MM.1S (cell line): ENCODE measurements at regions not wholly inside any gene's neighbourhood (a gene's known extent, or its start where the extent isn't known, plus 50 kb on each side); places are given as distances from the start of the nearest gene placed in this dataset.

Source experiments
- DNase-seq: peaks from one replicate; pipeline ENCODE4 v3.0.0-alpha.2; 2015
- H2AFZ ChIP-seq: fragments of 300-600 bp; sonication (generic); 2 replicates; pipeline ENCODE4 v1.6.0; 2016; ENCODE audit warnings: antibody characterized with exemption, low read length
- H3F3A ChIP-seq: fragments of 300-600 bp; sonication (generic); 2 replicates; pipeline ENCODE4 v1.6.1; 2016; ENCODE audit warnings: mild to moderate bottlenecking, antibody characterized with exemption, low read length, moderate library complexity, mixed read lengths; ENCODE audit not compliant: insufficient read depth
- H3K27ac ChIP-seq: fragments of 300-600 bp; sonication (generic); 2 replicates; pipeline ENCODE4 v1.5.1; 2016; ENCODE audit warnings: mild to moderate bottlenecking, low read length
- H3K27me3 ChIP-seq: fragments of 300-600 bp; sonication (generic); replicated peaks from 2 replicates; pipeline ENCODE4 v1.6.0; 2016; ENCODE audit warnings: low read length; ENCODE audit not compliant: insufficient read depth
- H3K36me3 ChIP-seq: fragments of 300-600 bp; sonication (generic); replicated peaks from 2 replicates; pipeline ENCODE4 v1.6.1; 2016; ENCODE audit warnings: mild to moderate bottlenecking, low read length, mixed read lengths; ENCODE audit not compliant: insufficient read depth
- H3K4me1 ChIP-seq: fragments of 300-600 bp; sonication (generic); 2 replicates; pipeline ENCODE4 v1.6.1; 2016; ENCODE audit warnings: low read length, mixed read lengths
- H3K4me2 ChIP-seq: fragments of 300-600 bp; sonication (generic); 2 replicates; pipeline ENCODE4 v1.6.0; 2016; ENCODE audit warnings: low read depth, low read length
- H3K4me3 ChIP-seq: fragments of 300-600 bp; sonication (generic); 2 replicates; pipeline ENCODE4 v1.5.1; 2016; ENCODE audit warnings: low read length, mixed read lengths
- H3K79me2 ChIP-seq: fragments of 300-600 bp; sonication (generic); 2 replicates; pipeline ENCODE4 v1.6.1; 2016; ENCODE audit warnings: mixed run types, low read length, mixed read lengths
- H3K9ac ChIP-seq: fragments of 300-600 bp; sonication (generic); 2 replicates; pipeline ENCODE4 v1.6.1; 2016; ENCODE audit warnings: low read length, mixed read lengths
- H3K9me2 ChIP-seq: fragments of 300-600 bp; sonication (generic); replicated peaks from 2 replicates; pipeline ENCODE4 v1.6.1; 2016; ENCODE audit warnings: mild to moderate bottlenecking, low read length, mixed read lengths; ENCODE audit not compliant: insufficient read depth
- H3K9me3 ChIP-seq: fragments of 300-600 bp; sonication (generic); replicated peaks from 2 replicates; pipeline ENCODE4 v1.6.1; 2016; ENCODE audit warnings: mild to moderate bottlenecking, low read length, mixed read lengths; ENCODE audit not compliant: insufficient read depth
- H4K20me1 ChIP-seq: fragments of 300-600 bp; sonication (generic); 2 replicates; pipeline ENCODE4 v1.6.1; 2016; ENCODE audit warnings: mild to moderate bottlenecking, low read length, moderate library complexity, mixed read lengths; ENCODE audit not compliant: insufficient read depth
- EZH2 ChIP-seq: fragments of 300-600 bp; sonication (generic); optimal IDR thresholded peaks from 2 replicates; pipeline ENCODE3; 2017; ENCODE audit warnings: low read depth, mild to moderate bottlenecking, antibody characterized with exemption, low read length, mixed read lengths
- EZH2phosphoT487 ChIP-seq: fragments of 300-600 bp; sonication (generic); IDR thresholded peaks from 2 replicates; pipeline ENCODE4 v1.6.1; 2018; ENCODE audit warnings: antibody characterized with exemption, low read length
- TF ChIP-seq, protein P1 (sequence below): fragments of 300-600 bp; sonication (generic); IDR thresholded peaks from 2 replicates; pipeline ENCODE4 v1.5.1; 2016; ENCODE audit warnings: antibody characterized with exemption, low read length, mixed read lengths

DNA sequence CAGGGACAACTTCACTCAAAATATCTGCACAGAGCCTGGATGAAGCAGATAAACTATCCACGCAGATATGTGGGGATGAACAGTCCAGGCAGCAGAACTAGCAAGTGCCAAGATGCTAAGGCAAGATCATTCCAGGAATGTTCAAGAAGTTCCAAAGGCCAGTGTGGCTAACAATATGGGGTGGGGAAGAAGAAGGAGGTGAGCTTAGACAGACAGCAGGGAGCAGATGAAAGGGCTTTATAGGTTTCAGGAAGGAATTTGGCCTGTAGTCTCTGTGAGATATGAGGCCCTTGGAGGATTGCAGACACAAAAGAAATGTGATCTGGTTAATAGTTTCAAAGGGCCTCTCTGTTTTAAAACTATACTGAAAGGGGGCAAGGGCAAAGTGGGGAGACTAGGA, 63.5 kb upstream of the PPM1H start:
- Histone ChIP-seq H3F3A (no peaks in the 10 kb centered on the region), H4K20me1 (no peaks in the 10 kb centered on the region), H3K27me3 (no peaks in the 10 kb centered on the region), H3K79me2 (no peaks in the 10 kb centered on the region), H3K4me3 (no peak overlapping the region), H3K9me3 (no peaks in the 10 kb centered on the region), H3K9ac (no peak overlapping the region), H3K27ac (no peak overlapping the region), H3K36me3 (no peaks in the 10 kb centered on the region), H3K9me2 (no peaks in the 10 kb centered on the region), H3K4me2 (no peak overlapping the region), H3K4me1 (no peaks in the 10 kb centered on the region), H2AFZ (no peak overlapping the region)
- no peak for DNase-seq
- TF ChIP-seq, protein P1, sequence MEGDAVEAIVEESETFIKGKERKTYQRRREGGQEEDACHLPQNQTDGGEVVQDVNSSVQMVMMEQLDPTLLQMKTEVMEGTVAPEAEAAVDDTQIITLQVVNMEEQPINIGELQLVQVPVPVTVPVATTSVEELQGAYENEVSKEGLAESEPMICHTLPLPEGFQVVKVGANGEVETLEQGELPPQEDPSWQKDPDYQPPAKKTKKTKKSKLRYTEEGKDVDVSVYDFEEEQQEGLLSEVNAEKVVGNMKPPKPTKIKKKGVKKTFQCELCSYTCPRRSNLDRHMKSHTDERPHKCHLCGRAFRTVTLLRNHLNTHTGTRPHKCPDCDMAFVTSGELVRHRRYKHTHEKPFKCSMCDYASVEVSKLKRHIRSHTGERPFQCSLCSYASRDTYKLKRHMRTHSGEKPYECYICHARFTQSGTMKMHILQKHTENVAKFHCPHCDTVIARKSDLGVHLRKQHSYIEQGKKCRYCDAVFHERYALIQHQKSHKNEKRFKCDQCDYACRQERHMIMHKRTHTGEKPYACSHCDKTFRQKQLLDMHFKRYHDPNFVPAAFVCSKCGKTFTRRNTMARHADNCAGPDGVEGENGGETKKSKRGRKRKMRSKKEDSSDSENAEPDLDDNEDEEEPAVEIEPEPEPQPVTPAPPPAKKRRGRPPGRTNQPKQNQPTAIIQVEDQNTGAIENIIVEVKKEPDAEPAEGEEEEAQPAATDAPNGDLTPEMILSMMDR: no peak
- no peak for TF ChIP-seq EZH2
- TF ChIP-seq EZH2phosphoT487: no peak

DNA sequence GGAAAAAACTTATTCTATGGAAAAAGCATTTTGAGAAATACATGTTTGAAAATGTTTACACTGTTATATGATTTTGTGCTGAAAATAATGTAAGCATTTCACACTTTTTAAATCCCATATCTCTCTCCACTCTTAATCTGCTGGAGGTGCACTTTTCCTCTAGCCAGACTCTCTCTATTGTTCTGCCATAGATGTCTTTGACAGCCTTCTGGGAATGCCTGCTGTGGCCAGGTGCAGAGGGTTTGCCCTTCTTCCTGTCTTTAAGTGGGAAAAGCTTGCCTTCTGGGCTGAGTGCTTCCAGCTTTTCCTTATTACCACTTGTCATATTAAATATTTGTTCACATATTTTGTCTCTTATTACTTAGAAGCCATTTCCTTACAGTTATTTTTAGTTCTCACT, 60.1 kb upstream of the PPM1H start:
- Histone ChIP-seq H3K4me3 (no peak overlapping the region), H3K9ac (no peak overlapping the region), H3F3A (no peaks in the 10 kb centered on the region), H3K27ac (no peak overlapping the region), H3K27me3 (no peaks in the 10 kb centered on the region), H3K36me3 (no peaks in the 10 kb centered on the region), H3K79me2 (no peaks in the 10 kb centered on the region), H4K20me1 (no peaks in the 10 kb centered on the region), H3K9me3 (no peaks in the 10 kb centered on the region), H3K9me2 (no peaks in the 10 kb centered on the region), H2AFZ (no peak overlapping the region), H3K4me2 (no peak overlapping the region), H3K4me1 (no peaks in the 10 kb centered on the region)
- TF ChIP-seq, protein P1: no peak
- no peak for TF ChIP-seq EZH2
- TF ChIP-seq EZH2phosphoT487: no peak
- no peak for DNase-seq

DNA sequence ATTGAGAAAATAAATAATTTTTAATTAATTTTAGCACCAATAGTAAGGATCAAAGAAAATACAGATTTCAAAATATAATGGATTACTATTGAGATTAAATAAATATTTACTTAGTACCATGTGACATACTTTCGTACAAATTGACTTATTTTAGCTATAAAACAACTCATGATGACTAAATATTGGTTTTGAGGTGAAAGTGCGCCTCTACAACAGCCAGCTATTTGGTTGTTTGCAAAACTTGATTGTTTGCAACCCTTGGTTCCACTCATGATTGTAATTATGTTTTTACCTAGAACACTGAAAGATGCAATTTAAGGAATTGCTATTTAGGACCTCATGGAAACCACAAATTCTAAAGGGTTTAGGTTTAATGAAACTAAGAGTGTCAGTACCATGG, 51.9 kb upstream of the PPM1H start:
- H3K36me3 ChIP-seq: no peaks in the 10 kb centered on the region
- no peaks in the 10 kb centered on the region for H3K9me2 ChIP-seq
- H3K9ac ChIP-seq: no peak overlapping the region
- H3K4me2 ChIP-seq: no peak overlapping the region
- TF ChIP-seq EZH2 (no peak), EZH2phosphoT487 (no peak)
- TF ChIP-seq, protein P1: no peak
- H4K20me1 ChIP-seq: no peaks in the 10 kb centered on the region
- no peaks in the 10 kb centered on the region for H3F3A ChIP-seq
- H3K27ac ChIP-seq: no peak overlapping the region
- no peak overlapping the region for H2AFZ ChIP-seq
- no peaks in the 10 kb centered on the region for H3K79me2 ChIP-seq
- no peak overlapping the region for H3K4me3 ChIP-seq
- no peaks in the 10 kb centered on the region for H3K4me1 ChIP-seq
- no peaks in the 10 kb centered on the region for H3K9me3 ChIP-seq
- H3K27me3 ChIP-seq: no peaks in the 10 kb centered on the region
- DNase-seq: no peak
